NCI-H460 (cell line): ENCODE measurements at regions not wholly inside any gene's neighbourhood (a gene's known extent, or its start where the extent isn't known, plus 50 kb on each side); places are given as distances from the start of the nearest gene placed in this dataset.

Source experiments
- DNase-seq: peaks from one replicate; pipeline ENCODE4 v3.0.0-alpha.2; 2016; ENCODE audit warnings: low read depth; ENCODE audit errors: extremely low read depth

DNA sequence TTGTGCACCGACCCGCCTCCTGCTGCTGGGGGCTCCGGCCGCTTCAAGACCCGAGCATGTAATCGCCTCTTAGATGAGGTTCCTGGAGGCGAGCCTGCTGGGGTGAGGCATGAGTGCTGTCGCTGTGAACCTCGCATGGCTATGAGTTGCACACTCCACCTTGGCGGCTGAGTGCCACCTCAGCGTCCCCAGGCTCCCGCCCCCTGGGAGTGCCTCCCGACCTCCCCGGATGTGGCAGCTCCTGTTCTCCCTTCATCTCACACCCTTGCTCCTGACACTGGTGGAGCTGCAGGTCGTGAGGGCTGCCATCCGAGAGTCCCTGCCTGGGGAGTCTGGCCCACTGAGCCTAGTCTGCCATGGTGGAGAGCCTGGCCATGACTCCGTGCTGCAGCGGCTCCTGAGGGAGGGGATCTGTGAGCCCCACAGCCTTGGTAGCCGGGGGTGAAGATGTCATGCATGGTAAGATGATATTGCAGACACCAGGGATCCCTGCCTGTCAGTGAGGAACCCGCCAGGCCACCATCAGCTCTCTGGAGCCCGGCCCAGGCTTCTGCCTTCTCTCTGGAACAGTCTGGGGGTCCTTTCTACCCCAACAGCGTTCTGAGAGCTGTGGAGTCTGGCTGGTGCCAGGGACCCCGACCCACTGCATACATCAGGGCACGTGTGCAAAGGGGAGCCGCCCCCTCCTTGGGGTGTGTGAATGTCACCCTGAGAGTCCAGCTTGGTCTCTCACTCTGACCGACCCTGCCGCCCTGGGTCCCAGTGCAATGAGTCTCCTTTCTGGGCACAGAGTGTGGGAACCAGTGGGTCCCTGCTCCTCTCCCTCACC, 61.6 kb upstream of the HS6ST1 start:
- DNase-seq, result no peak

DNA sequence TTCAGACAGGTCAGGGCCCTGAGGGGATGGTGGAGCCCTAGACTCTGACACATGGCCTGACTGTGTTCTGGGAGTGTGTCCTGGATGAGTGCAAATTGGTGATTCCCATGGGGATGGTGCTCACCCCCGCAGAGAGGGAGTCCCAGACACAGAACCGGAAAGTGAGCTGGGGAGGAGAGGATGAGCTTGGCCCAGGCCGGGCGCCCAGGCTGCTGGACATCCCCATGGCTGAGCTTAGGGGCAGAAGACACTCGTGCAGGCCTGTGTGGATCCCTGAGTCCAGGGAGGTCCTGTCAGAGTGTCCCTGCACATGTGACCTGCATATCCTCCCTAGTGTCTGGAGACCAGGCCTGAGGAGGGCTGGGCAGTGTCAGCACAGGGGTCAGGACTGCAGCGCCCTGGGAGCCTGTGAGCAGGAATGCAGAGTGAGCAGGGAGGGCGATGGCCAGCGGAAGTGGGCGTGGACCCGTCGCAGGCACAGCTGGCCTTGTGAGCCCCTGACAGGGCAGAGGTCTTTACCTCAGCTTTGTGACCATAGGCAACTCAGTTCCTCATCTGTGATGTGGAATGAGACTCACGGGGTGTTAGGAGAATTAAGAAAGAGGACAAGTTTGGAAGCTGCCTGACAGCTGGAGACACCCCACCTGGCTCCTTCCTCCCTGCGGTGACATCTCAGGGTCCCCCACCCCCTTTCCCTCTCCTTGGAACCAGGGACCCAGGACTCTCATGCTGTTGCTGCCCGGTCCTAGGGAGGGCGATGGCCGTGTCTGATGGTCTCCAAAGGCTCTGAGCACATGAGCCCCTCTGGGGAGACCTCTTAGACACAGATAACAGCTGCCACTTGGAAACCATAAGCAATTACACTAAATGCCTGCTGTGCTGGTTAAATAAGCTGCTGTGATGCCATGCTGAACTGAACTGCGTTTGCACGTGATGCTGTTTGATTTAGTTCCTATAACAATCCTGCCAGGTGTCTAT, 62.6 kb upstream of the HS6ST1 start:
- no peak for DNase-seq

DNA sequence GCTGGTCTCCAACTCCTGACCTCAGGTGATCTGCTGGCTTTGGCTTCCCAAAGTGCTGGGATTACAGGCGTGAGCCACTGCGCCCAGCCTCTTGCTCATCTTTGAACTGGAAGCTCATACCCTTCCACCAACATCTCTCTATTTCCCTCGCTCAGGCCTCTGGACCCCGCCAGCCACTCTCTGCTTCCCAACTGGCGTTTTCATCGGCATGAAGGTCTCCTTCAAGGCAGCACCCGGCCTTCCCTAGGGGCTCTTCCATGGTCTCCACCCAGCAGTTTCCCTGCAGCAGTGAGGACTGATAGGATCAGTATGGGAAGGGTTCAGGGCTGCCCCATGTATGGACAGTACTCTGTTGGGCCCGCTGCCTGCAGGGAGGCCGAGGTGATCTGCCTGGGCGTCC, 65.8 kb upstream of the HS6ST1 start:
- DNase-seq, result no peak

DNA sequence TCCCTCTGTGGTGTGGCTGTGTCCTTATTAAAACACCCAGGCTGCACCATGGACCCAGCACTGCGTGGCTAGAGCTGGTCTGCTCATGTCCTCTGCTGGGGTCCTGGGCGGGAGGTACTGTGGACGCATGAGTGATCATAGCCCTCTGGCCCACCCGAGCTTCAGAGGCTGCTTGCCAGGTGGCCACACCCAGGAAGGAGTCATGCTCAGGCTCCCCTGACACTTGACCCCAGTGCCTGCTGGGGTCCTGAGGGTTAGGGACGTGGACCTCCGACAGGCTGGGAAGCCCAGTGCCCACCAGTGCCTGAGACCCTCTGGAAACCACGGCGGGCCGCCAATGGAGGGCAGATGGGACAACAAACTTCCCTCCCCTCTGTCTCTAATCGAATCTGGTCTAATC, 66.3 kb upstream of the HS6ST1 start:
- no peak for DNase-seq

DNA sequence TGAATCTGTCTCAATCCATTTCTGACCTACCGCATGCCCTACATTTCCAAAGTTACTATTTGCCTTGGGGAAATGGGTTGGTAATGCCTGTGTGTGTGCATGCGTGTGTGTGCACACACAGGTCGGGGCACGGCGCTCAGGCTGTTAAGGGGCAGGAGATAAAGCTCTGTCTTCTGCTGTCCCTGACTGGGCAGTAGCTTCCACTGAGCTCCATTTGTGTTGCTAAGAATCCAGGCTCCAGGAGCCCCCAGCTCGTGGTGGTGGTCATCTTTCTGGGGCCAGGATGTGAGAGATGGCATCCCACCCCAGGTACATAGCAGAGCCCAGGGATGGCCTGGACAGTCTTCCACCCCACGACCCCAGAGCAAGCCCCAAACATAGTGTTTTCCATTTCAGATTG, 66.7 kb upstream of the HS6ST1 start:
- DNase-seq, result no peak

DNA sequence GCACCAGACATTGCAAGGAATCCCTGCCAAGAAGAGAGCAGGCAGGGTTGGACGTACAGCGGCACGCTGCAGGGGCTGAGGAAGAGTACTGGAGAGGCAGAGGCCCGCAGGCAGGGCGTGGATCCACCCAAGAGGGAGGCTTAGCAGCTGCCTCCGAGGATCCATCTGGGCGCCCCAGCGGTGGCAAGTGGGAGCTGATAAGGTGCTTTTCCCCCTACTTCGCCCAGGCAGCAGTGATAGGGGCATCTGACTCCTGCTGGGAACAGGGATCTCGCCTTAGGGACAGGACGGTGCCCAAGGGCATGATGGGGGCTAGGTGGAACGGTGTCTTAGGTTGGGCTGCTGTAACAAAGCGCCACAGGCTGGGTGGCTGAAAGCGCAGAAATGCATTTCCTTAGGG, 67.4 kb upstream of the HS6ST1 start:
- DNase-seq, result no peak

DNA sequence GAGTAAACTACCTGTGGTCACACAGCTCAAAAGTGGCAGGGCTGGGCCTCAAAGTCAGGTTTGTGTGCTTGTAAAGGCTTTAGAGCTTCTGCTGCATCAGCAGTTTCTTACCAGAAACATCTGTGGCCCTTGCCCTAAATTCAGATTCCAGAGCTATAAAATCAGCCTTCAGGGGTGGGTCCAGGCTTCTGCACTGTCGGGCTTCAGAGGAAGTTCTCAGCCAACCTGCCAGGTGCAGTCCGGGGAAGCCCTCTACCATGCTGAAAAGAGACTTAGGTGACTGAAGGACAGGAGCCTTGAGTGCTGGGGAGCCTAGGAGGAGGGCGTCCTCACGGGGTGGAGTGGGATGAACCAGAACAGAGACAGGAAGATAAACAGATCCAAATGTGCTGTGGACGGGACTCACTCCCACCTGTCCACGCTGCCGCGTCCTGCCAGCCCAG, 69.9 kb upstream of the HS6ST1 start:
- DNase-seq, result no peak

DNA sequence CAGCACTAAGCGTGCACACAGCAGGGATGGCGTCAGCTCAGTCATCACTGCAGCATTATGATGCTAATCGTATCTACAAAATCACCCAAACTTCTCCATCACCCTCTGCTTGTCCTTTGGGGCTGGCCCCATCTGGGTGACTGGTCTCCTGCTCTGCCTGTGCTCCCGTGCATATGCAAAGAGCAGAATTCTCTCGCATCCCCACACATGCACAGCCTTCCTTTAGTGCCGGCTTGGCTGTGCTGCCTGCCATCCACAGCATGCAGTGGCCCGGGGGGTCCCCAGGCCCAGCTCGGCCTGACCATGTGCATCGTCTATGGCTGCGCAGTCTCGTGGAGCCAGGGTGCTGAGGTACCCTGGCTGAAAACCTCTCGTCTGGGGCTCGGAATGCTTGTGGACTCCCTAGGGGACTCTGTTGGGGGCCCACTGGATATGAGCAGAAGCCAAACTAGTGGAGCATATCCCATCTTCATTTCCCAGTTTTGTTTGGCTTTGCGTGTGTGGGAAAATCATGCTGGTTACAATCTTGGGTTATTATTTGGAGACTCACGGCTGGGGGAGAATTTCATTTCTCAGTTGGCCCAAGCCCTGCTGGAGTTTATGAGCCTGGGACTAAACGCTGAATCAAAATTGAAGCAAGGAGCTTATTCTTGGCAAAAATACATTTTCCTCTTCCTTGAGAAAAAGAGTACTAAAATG, 70.9 kb upstream of the HS6ST1 start:
- no peak for DNase-seq

DNA sequence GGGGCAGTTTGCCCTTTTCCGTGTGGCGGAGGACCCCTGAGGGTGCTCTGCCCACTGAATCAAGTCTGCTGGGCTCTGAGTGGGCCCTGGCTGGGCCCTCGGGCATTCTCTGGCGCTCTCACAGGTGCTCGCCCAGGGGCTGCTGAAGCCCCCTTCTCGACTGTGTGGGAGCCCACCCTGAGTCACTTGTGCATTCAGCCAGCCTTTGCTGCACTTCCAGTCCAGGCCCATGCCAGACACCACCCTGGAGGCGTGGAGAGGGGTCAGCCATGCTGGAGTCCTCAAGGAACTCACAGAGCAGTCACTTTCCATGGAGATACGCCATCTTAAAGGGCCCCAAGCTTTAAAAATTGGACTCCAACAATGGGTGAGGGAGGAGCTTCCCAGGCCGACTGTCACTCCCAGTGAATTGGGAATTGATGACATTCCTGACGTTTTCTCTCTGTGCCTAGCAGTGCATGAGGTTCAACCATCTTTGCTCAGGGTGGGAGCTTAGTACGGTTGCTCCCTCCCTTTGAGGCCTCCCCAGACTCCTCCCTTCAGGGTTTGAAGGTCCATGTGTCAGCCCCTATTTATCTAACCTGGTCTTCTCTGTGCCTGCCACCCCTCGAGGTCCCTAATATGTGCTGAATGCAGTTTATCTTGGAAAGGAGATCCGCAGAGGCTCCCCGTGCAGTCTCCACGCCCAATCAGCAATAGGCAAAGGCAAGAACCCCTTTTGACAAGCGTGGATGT, 71.8 kb upstream of the HS6ST1 start:
- no peak for DNase-seq

DNA sequence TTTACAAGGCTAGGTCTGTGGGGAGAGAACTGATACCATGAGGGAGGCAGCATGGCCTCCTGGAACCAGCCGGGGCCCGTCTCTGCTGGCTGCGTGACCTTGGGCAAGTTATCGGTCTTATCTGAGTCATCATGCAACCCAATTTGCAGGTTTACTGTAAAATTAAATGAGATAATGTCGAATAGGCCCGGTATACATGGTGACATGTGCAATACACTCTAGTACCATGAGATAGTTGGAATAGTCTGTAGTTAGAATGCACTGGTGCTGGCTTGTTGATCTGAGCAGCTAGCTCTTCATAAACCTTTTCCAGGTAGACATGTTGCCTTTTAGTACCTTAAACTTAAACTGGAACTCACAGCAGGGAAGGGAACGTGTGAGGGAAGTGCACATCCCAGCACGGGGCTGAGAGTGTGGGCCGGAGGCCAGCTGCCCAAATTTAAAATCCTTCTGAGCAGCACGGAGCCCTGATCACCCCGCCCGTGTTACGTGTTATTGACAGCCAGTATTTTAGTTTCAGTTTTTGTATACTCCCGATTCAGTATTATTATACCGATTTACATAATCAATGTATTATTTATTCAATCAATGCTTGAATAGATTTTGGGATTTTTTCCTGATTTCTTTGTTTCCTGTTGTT, 72.4 kb upstream of the HS6ST1 start:
- no peak for DNase-seq

DNA sequence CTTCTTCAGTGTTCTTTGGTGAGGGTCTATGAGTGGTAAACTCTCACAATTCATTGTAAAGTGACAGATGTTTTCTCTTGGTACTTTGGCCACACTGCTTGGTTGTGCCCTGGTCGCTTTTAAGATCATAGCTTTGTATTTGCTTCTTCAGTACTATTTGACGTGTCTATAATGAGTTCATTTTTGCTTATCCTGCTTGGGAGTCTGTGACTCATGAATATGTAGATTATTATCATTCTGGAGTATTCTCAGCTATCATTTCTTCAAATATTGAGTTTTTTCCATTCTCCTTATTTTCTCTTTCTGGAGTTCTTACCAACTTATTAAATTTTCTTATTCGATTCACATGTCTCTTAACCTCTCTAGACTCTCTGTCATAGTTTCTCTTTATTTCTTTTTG, 73.0 kb upstream of the HS6ST1 start:
- DNase-seq, result no peak

DNA sequence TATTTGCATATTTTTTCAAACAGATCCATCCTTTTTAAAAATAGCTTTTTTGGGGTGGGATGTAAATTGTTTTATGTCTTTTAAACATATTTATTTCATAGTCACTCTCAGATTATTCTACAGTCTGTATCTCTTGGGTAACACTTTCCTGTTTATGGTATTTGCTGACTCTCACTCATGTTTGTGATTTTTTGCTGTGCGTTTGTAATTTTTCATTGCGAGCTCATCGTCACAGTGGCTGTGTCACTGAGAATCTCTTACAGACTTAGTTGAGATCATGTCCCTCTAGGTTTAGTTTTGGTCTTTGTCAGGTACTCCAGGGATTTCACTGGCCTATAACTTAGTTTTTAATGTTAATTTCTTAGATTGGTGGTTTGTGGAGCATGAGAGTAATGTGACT, 73.5 kb upstream of the HS6ST1 start:
- DNase-seq, result no peak

DNA sequence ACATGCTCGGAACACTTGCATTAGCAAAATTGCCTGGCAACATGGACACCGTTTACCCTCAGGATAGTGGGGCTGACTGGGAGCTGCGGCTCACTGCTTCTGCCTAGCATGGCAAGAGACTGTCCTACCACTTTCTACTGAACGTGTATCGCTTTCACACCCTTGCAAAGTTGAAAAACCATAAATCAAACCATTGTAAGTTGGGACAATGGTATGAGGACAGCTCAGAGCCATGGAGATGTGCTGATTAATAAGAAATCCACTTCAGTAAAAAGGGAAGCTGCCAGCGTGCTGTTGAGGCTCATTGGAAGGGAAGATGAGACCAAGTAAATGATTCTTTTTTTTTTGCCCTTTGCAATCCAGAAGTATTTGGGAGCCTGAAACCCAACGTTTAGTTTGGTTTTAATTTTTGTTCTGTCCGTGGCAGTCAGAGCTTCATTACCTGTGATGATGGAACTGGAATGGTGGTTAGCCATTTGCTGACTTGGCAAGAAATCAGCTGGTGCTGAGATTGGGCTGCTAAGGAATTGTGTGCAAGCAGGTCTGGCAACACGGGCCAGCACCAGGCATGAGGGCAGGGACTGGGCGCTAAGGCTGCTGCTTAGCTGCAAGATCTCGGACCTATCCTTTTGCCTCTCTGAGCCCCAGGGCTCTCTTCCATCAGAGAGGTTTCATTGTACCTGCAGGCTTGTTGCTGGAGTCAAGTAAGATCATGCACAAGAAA, 75.5 kb upstream of the HS6ST1 start:
- DNase-seq, result no peak

DNA sequence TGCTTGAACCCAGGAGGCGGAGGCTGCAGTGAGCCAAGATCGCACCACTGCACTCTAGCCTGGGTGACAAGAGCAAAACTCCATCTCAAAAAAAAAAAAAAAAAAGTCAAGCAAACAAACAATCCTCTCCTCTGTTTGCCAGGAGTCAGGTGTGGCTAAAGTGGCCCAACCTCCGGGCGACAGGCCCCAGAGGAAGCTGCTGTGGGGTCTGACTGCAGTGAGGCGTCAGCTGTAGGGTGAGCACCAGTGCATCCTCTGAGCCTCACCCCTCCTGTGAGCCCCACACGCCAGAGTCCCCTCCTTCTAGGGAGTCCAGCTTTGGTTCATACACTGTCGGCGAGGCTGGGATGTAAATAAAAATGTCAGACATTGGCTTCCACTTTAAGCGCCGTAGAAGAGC, 76.5 kb upstream of the HS6ST1 start:
- DNase-seq, result no peak

DNA sequence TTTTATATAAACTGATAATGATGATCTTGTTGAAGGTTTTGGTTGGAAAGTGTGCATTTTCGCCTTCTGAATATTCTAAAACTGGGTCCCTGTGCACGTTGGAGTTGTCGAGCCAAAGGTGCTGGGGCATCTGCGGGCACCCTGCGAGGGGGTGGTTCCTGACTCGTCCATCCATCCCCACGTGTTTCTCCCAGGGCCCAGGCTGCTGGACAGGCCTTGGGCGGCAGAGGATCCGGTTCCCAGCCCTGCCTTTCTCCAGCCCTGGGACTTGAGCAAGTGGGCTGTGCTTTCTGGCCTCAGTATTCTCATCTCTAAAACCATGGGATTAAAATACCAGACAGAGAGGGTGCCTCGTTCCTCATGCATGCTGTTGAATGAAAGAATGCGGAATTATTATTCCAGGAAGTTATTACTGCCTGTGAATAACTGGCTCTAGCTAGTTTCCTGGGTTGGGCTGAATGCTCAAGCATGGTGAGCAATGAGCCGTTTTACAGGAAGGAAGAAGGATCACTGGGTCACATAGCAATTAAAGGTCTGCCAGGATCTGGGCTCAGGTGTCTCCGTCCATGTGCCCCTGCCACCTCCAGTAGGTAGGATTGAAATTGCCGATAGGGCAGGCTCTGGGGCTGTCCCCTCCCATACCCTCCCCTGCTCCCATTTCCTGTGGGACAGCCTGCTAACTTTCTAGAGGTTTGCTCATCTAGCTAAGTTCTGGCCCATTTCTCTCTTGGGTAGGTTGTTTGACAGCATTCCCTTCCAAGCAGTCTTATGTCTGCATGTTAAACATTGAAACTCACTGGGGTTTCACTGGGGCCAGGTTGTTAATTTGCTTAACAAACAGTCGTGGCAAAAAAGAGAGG, 77.2 kb upstream of the HS6ST1 start:
- DNase-seq, result no peak

DNA sequence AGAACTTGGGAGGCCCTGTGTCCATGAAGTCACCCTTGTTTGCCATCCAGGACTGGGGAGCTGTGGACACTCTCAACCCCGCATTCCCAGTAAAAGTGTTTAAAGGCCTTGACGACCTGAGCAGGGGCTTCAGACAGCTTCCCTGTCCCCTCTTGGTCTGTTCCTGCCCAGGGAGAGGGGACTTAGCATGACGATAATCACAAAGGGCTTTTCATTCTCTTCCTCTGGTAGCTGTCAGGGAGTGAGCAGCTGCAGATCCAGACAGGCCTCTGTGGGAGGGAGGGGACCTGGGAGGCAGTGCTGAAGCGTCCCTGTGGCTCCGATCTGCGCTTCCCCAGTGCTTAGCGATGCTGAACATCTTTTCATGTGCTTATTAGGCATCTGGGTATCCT, 77.8 kb upstream of the HS6ST1 start:
- no peak for DNase-seq

DNA sequence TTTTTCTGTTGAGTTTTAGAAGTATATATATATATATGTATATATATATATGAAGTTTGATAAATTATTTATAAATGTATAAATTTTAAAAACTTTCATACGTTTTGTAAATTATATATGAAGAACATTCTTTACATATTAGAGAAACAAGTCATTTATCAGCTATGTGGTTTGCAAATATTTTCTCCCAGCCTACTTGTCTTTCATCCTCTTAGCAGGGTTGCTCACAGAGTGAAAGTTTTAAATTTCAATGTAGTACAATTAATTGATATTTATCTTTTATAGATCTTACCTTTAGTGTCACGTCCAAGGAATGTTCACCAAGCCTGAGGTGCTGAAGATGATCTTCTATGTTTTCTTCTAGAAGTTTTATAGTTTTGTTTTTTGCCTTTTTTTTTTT, 78.3 kb upstream of the HS6ST1 start:
- no peak for DNase-seq

DNA sequence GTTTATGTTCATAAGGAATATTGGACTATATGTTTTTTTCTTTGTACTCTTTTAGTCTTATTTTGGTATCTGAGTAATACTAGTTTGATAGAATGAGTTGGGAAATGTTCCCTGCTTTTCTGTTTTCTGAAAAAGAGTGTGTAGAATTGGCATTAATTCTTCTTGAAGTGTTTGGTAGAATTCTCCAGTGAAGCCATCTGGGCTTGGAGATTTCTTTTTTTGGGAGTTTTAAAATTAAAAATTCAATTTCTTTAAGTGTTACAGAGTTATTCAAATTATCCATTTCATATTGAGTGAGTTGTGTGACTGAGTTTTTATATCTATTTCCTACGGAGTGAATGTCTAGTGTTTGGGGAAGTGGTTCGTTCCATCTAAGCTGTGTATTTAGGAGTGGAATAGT, 80.6 kb upstream of the HS6ST1 start:
- DNase-seq, result no peak
